MM.1S (cell line): ENCODE measurements at regions not wholly inside any gene's neighbourhood (a gene's known extent, or its start where the extent isn't known, plus 50 kb on each side); places are given as distances from the start of the nearest gene placed in this dataset.

Source experiments
- EZH2 ChIP-seq: fragments of 300-600 bp; sonication (generic); optimal IDR thresholded peaks from 2 replicates; pipeline ENCODE3; 2017; ENCODE audit warnings: low read depth, mild to moderate bottlenecking, antibody characterized with exemption, low read length, mixed read lengths
- EZH2phosphoT487 ChIP-seq: fragments of 300-600 bp; sonication (generic); IDR thresholded peaks from 2 replicates; pipeline ENCODE4 v1.6.1; 2018; ENCODE audit warnings: antibody characterized with exemption, low read length
- TF ChIP-seq, protein P1 (sequence below): fragments of 300-600 bp; sonication (generic); IDR thresholded peaks from 2 replicates; pipeline ENCODE4 v1.5.1; 2016; ENCODE audit warnings: antibody characterized with exemption, low read length, mixed read lengths

DNA sequence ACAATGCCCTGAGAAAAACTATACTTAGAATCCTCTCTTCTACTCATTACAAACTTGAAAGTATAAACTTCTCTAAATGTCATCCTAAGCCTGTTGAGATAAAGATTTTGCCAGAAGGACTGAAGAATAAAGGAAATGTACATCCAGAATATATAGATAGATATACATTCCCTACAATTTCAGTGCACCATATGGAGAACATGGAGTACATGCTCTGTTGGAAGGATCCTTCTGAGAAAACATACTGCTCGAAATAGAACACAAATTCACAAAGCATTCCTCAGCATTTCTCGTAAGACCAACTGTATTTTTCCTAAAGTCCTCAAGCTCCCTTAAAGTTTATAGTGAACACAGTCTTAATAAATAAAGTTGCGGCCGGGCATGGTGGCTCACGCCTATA is 69.7 kb upstream of the RASA1 start:
- TF ChIP-seq, protein P1, sequence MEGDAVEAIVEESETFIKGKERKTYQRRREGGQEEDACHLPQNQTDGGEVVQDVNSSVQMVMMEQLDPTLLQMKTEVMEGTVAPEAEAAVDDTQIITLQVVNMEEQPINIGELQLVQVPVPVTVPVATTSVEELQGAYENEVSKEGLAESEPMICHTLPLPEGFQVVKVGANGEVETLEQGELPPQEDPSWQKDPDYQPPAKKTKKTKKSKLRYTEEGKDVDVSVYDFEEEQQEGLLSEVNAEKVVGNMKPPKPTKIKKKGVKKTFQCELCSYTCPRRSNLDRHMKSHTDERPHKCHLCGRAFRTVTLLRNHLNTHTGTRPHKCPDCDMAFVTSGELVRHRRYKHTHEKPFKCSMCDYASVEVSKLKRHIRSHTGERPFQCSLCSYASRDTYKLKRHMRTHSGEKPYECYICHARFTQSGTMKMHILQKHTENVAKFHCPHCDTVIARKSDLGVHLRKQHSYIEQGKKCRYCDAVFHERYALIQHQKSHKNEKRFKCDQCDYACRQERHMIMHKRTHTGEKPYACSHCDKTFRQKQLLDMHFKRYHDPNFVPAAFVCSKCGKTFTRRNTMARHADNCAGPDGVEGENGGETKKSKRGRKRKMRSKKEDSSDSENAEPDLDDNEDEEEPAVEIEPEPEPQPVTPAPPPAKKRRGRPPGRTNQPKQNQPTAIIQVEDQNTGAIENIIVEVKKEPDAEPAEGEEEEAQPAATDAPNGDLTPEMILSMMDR: no peak
- TF ChIP-seq EZH2phosphoT487: no peak
- TF ChIP-seq EZH2: no peak
